Stimulated activated effector memory CD8-positive, alpha-beta T cell treated with anti-CD3 and anti-CD28 coated beads, Interleukin-12 subunit alpha, Interleukin-12 subunit beta, amount 100 ng/mL, for 72 hours (primary cell): ENCODE measurements at regions not wholly inside any gene's neighbourhood (a gene's known extent, or its start where the extent isn't known, plus 50 kb on each side); places are given as distances from the start of the nearest gene placed in this dataset.
"Not testable (repeated sequence)": the region's sequence is repeated elsewhere in the genome, so short reads cannot be mapped to it uniquely, and the experiment has no call there.

Source experiments
- ATAC-seq: fragments of 150-1000 bp; cut with Tn5 transposase; 2 replicates; pipeline ENCODE4 v1.10.0; 2021
- DNase-seq, 2 donors: peaks; one replicate each; pipeline ENCODE4 v3.0.0; 2021 to 2022; ENCODE audit warnings: low spot score in 2 of 2
- H3K27ac Mint-ChIP-seq: one replicate; pipeline ENCODE4 v1.8.0; 2022; ENCODE audit warnings: mild to moderate bottlenecking, mixed read lengths
- H3K36me3 Mint-ChIP-seq: one replicate; pipeline ENCODE4 v1.8.0; 2022; ENCODE audit warnings: mild to moderate bottlenecking, mixed read lengths
- H3K4me1 Mint-ChIP-seq: one replicate; pipeline ENCODE4 v1.8.0; 2022; ENCODE audit warnings: mixed read lengths
- H3K4me3 Mint-ChIP-seq: one replicate; pipeline ENCODE4 v1.8.0; 2022; ENCODE audit warnings: mild to moderate bottlenecking, mixed read lengths
- H3K9me3 Mint-ChIP-seq: one replicate; pipeline ENCODE4 v1.8.0; 2022; ENCODE audit warnings: mixed read lengths

DNA sequence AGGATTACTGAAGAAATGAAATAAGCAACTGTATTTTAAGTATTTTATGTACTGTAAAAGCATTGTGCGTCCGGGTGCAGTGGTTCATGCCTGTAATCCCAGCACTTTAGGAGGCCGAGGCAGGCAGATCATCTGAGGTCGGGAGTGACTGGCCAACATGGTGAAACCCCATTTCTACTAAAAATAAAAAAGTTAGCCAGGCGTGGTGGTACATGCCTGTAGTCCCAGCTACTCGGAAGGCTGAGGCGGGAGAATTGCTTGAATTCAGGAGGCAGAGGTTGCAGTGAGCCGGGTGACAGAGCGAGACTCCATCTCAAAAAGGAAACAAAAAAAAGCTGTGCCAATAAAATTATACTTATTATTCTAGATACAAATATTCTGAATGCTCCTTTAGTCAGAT is 215.4 kb upstream of the DMRT1 start:
- ATAC-seq, H3K4me3 Mint-ChIP-seq, H3K36me3 Mint-ChIP-seq, H3K4me1 Mint-ChIP-seq, H3K9me3 Mint-ChIP-seq, H3K27ac Mint-ChIP-seq, DNase-seq: not testable (repeated sequence)

GRCh38 chr9:626596-626995 is 214.9 kb upstream of the DMRT1 start:
- no peak overlapping the region for H3K27ac Mint-ChIP-seq
- no peaks in the 10 kb centered on the region for H3K36me3 Mint-ChIP-seq
- DNase-seq: no peak
- no peaks in the 10 kb centered on the region for H3K9me3 Mint-ChIP-seq
- no peak for ATAC-seq
- H3K4me1 Mint-ChIP-seq: peaks cover 5% of the 10 kb centered on the region
- H3K4me3 Mint-ChIP-seq: no peak overlapping the region

DNA sequence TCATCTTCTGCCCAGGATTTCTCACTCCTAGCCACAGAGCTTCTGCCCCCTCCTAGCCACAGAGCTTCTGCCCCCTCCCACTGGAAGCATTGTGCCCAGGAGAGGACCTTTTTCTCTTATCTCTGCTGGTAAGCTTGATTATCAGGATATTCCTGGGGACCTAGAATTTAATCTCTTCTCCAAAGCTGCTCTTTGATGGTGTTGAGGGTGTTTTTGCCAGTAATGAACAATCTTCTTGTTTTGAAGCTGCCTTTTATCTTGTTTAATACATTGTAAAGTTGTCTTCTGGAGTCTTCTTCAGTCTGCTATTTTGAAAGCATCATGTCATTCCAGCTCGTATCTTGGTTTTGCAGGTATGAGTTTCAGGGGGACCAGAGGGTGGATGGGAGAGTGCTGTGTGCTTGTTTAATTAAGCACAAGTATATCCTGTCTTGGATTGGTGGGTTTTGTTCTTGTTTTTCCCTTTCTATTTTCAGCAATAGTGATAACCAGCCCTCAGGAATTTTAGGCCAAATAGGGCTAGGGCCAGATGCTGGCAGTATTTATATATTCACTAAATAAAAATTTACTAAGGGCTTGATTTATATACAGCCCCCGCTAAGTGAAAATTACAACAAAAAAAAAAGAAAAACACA is 214.0 kb upstream of the DMRT1 start:
- H3K27ac Mint-ChIP-seq: no peak overlapping the region
- DNase-seq: no peak
- H3K9me3 Mint-ChIP-seq: no peaks in the 10 kb centered on the region
- ATAC-seq: no peak
- peaks cover 5% of the 10 kb centered on the region for H3K4me1 Mint-ChIP-seq
- no peak overlapping the region for H3K4me3 Mint-ChIP-seq
- H3K36me3 Mint-ChIP-seq: no peaks in the 10 kb centered on the region

DNA sequence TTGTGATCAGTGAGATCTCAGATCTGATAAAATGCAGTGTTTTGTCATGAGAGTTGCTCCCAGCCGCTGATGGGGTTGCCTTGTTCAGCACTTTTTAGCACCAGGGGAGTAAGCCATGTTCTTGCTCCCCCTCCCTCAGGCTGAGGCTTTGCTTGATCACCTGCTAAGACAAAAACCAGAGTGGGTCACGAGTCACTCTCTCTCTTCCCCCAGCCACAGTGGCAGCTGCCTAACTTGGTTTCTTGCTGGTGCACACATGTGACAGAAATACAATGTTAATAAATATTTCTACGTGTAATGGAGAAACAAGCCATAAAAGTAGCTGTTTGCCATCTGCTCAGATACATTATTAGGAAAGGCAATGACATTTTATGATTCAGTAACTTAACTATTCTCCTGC is 212.4 kb upstream of the DMRT1 start:
- ATAC-seq: no peak

DNA sequence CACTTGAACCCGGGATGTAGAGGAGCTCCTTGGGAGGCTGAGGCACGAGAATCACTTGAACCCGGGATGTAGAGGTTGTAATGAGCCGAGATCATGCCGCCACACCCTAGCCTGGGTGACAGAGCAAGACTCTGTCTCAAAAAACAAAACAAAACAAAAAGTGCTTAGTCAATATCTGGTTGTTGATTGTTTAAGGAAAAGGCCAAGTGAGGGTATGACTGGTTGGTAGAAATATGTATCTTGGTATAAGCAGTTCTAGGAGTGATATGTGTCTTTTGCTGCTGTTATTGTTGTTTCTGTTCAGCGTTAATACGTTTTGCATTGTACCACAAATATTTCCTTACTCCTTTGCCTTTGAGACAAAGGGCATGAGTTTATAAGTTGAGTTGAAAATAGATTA is 210.7 kb upstream of the DMRT1 start:
- H3K27ac Mint-ChIP-seq: no peak overlapping the region
- H3K9me3 Mint-ChIP-seq: no peaks in the 10 kb centered on the region
- H3K4me1 Mint-ChIP-seq: peaks cover 5% of the 10 kb centered on the region
- H3K36me3 Mint-ChIP-seq: no peaks in the 10 kb centered on the region
- DNase-seq (no peak), ATAC-seq (no peak)
- H3K4me3 Mint-ChIP-seq: no peak overlapping the region

More for the DNA sequence above, 212.4 kb upstream of the DMRT1 start:
- Mint-ChIP-seq H3K9me3 (no peaks in the 10 kb centered on the region), H3K4me1 (peaks cover 5% of the 10 kb centered on the region), H3K4me3 (no peak overlapping the region), H3K27ac (no peak overlapping the region), H3K36me3 (no peaks in the 10 kb centered on the region)
- DNase-seq: no peak

DNA sequence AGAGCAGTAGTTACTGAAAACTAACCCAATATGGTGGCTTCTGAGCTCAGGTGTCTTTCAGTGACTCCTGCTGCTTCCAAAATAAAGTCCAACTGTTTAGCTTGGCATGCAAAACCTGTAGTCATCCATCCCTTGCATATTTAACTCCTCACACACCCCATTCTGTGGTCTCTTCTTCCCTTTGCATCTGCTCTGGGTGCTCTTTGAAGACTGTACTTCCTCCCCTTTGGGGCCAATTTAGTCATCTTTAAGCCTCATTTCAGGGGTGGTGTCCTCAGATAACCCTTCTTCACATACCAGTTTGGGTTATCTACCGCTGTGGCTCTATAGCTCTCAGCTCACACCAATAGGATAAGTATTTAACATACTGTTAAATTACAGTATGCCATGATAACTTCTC is 209.9 kb upstream of the DMRT1 start:
- Mint-ChIP-seq H3K9me3 (no peaks in the 10 kb centered on the region), H3K4me3 (no peak overlapping the region), H3K4me1 (peaks cover 5% of the 10 kb centered on the region), H3K27ac (no peak overlapping the region), H3K36me3 (no peaks in the 10 kb centered on the region)
- DNase-seq (no peak), ATAC-seq (no peak)

DNA sequence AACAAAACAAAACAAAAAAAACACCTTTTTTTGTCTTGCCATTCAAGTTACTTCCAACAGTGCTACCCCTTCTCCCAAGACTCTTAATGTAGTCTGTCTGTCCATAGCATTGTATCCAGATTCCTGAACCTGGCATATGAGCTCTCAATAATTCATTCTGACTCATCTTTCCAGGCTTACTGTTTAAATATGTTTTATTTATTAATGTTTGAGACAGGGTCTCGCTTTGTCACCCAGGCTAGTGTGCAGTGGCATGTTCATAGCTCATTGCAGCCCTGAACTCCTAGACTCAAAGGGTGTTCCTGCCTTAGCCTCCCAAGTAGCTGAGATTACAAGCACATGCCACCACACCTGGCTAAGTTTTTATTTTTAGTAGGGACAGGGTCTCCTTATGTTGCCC is 208.0 kb upstream of the DMRT1 start:
- no peak for ATAC-seq
- Mint-ChIP-seq H3K4me3 (no peak overlapping the region), H3K36me3 (no peaks in the 10 kb centered on the region), H3K9me3 (no peaks in the 10 kb centered on the region), H3K4me1 (peaks cover 11% of the 10 kb centered on the region), H3K27ac (no peak overlapping the region)
- no peak for DNase-seq

GRCh38 chr9:636931-637591 is 204.4 kb upstream of the DMRT1 start:
- Mint-ChIP-seq H3K9me3 (no peaks in the 10 kb centered on the region), H3K4me3 (no peak overlapping the region), H3K4me1 (peaks cover 6% of the 10 kb centered on the region), H3K36me3 (no peaks in the 10 kb centered on the region), H3K27ac (no peak overlapping the region)
- no peak for DNase-seq
- ATAC-seq: peak; percentile 69

GRCh38 chr9:638152-638551 is 203.3 kb upstream of the DMRT1 start:
- no peaks in the 10 kb centered on the region for H3K9me3 Mint-ChIP-seq
- DNase-seq: no peak
- H3K27ac Mint-ChIP-seq: peak overlapping the region; percentile 26
- H3K4me3 Mint-ChIP-seq: no peak overlapping the region
- peaks cover 6% of the 10 kb centered on the region for H3K4me1 Mint-ChIP-seq
- no peaks in the 10 kb centered on the region for H3K36me3 Mint-ChIP-seq
- peak; percentile 76 for ATAC-seq

- Mint-ChIP-seq H3K4me1 (peaks cover 3% of the 10 kb centered on the region), H3K4me3 (no peak overlapping the region), H3K36me3 (no peaks in the 10 kb centered on the region), H3K27ac (no peak overlapping the region), H3K9me3 (no peaks in the 10 kb centered on the region)
- DNase-seq (no peak), ATAC-seq (no peak)
These were observed 199.5 kb upstream of the DMRT1 start for GRCh38 chr9:642014-642413.

GRCh38 chr9:643966-644365 is 197.5 kb upstream of the DMRT1 start:
- DNase-seq: no peak
- no peaks in the 10 kb centered on the region for H3K36me3 Mint-ChIP-seq
- H3K9me3 Mint-ChIP-seq: no peaks in the 10 kb centered on the region
- H3K4me3 Mint-ChIP-seq: no peak overlapping the region
- H3K4me1 Mint-ChIP-seq: peaks cover 1% of the 10 kb centered on the region
- no peak for ATAC-seq
- no peak overlapping the region for H3K27ac Mint-ChIP-seq

DNA sequence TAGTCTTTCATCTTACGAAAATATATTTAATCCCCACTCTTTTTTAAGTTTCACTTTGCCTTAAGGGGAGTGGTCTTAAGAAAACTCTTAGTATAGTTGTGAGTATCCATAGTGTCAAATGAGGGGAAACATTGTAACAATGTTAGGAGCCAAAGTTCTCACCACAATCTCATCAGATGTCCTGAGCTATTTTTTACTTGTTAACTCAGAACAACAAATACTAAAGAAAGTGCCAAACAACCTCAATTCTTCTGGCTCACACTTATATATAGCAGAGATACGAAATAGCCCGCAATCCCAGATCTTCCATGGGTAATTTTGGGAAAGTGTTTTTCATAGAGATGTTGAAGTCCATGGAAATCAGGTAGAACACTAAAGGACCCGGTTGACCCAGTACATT is 194.0 kb upstream of the DMRT1 start:
- DNase-seq: no peak
- Mint-ChIP-seq H3K27ac (no peak overlapping the region), H3K36me3 (no peaks in the 10 kb centered on the region), H3K9me3 (no peaks in the 10 kb centered on the region), H3K4me1 (peaks cover 19% of the 10 kb centered on the region), H3K4me3 (no peak overlapping the region)
- no peak for ATAC-seq

GRCh38 chr9:649128-650074 is 192.1 kb upstream of the DMRT1 start:
- no peaks in the 10 kb centered on the region for H3K9me3 Mint-ChIP-seq
- H3K27ac Mint-ChIP-seq: no peak overlapping the region
- DNase-seq: no peak
- peak overlapping the region; percentile 20 for H3K4me3 Mint-ChIP-seq
- ATAC-seq: no peak
- H3K36me3 Mint-ChIP-seq: no peaks in the 10 kb centered on the region
- H3K4me1 Mint-ChIP-seq: peaks cover 19% of the 10 kb centered on the region

- no peaks in the 10 kb centered on the region for H3K36me3 Mint-ChIP-seq
- DNase-seq (no peak), ATAC-seq (peak; percentile 74)
- H3K9me3 Mint-ChIP-seq: no peaks in the 10 kb centered on the region
- H3K4me1 Mint-ChIP-seq: peaks cover 19% of the 10 kb centered on the region
- peak overlapping the region; percentile 20 for H3K4me3 Mint-ChIP-seq
- H3K27ac Mint-ChIP-seq: peak overlapping the region; percentile 73
These were observed 191.1 kb upstream of the DMRT1 start for GRCh38 chr9:650362-650761.

DNA sequence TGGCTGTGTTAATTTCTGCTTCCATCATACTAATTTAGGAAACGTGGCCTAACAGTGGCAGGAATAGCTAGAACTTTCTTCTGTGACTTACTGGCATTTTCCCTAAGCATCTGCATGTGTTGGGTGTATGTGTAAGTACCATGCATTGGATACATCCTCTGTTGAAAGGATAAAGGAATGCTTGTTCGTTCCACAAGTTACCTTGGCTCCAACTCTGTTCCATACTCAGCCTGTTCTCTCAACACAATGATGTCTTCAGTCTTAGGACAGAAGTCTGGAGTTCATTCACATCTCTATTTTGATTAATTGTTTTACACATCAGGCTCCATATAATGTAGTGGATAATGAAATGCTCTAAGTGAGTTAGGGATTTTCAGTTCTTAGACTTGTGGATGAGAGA is 190.1 kb upstream of the DMRT1 start:
- DNase-seq: no peak
- Mint-ChIP-seq H3K36me3 (no peaks in the 10 kb centered on the region), H3K4me1 (peaks cover 19% of the 10 kb centered on the region), H3K27ac (no peak overlapping the region), H3K9me3 (no peaks in the 10 kb centered on the region), H3K4me3 (no peak overlapping the region)
- no peak for ATAC-seq

- DNase-seq (no peak), ATAC-seq (no peak)
- H3K27ac Mint-ChIP-seq: no peak overlapping the region
- no peaks in the 10 kb centered on the region for H3K36me3 Mint-ChIP-seq
- peaks cover 26% of the 10 kb centered on the region for H3K4me1 Mint-ChIP-seq
- no peaks in the 10 kb centered on the region for H3K9me3 Mint-ChIP-seq
- no peak overlapping the region for H3K4me3 Mint-ChIP-seq
These were observed 188.6 kb upstream of the DMRT1 start for GRCh38 chr9:652914-653313.
